Right lobe of liver (tissue), 4 donors: ENCODE measurements at regions not wholly inside any gene's neighbourhood (a gene's known extent, or its start where the extent isn't known, plus 50 kb on each side); places are given as distances from the start of the nearest gene placed in this dataset.

Source experiments
- POLR2A ChIP-seq: fragments of 450-650 bp; IDR thresholded peaks from one replicate; pipeline ENCODE4 v1.6.1; 2017; ENCODE audit warnings: antibody characterized with exemption, mild to moderate bottlenecking
- TF ChIP-seq, protein P1 (sequence below), 4 donors: fragments of 200-600 bp in 3 of 4; fragments of 450-650 bp in 1 of 4; IDR thresholded peaks; one replicate each; pipeline versions ENCODE4 v1.5.1 to v1.8.0; 2016 to 2022; ENCODE audit warnings: antibody characterized with exemption in 4 of 4, mild to moderate bottlenecking in 2 of 4
- donor health status: DM: no; HTN: no; CAD: no.
- donor health status: DM: no; HTN: no; CAD: no.
- donor health status: DM: no; HTN: yes; CAD: no.

GRCh38 chr4:27187786-27188185 is 327.1 kb downstream of the STIM2 start:
- TF ChIP-seq, protein P1, sequence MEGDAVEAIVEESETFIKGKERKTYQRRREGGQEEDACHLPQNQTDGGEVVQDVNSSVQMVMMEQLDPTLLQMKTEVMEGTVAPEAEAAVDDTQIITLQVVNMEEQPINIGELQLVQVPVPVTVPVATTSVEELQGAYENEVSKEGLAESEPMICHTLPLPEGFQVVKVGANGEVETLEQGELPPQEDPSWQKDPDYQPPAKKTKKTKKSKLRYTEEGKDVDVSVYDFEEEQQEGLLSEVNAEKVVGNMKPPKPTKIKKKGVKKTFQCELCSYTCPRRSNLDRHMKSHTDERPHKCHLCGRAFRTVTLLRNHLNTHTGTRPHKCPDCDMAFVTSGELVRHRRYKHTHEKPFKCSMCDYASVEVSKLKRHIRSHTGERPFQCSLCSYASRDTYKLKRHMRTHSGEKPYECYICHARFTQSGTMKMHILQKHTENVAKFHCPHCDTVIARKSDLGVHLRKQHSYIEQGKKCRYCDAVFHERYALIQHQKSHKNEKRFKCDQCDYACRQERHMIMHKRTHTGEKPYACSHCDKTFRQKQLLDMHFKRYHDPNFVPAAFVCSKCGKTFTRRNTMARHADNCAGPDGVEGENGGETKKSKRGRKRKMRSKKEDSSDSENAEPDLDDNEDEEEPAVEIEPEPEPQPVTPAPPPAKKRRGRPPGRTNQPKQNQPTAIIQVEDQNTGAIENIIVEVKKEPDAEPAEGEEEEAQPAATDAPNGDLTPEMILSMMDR (IDR thresholded peaks at IDR 0.05), result no peak
- no peak for TF ChIP-seq POLR2A
